HK-2 (cell line): ENCODE measurements at regions not wholly inside any gene's neighbourhood (a gene's known extent, or its start where the extent isn't known, plus 50 kb on each side); places are given as distances from the start of the nearest gene placed in this dataset.

Experiments used
- DNase-seq: peaks from one replicate; pipeline ENCODE4 v3.0.0-alpha.2; 2018; ENCODE audit not compliant: unreplicated experiment

- no peak for DNase-seq
These were observed 305.7 kb upstream of the NRIP1 start for GRCh38 chr21:15370462-15370975.

- DNase-seq, result no peak
These were observed 309.1 kb upstream of the NRIP1 start for GRCh38 chr21:15373941-15374340.

- no peak for DNase-seq
These were observed 315.0 kb upstream of the NRIP1 start for GRCh38 chr21:15379776-15380175.

- no peak for DNase-seq
These were observed 318.8 kb upstream of the NRIP1 start for GRCh38 chr21:15383588-15383987.

- no peak for DNase-seq
These were observed 325.2 kb upstream of the NRIP1 start for GRCh38 chr21:15390049-15390448.

- DNase-seq, result no peak
These were observed 332.5 kb upstream of the NRIP1 start for GRCh38 chr21:15397258-15397657.

GRCh38 chr21:15400905-15401304 is 328.9 kb upstream of the USP25 start:
- DNase-seq, result no peak

- no peak for DNase-seq
These were observed 328.5 kb upstream of the USP25 start for GRCh38 chr21:15401331-15401730.

- DNase-seq, result no peak
These were observed 324.6 kb upstream of the USP25 start for GRCh38 chr21:15405214-15405613.

- DNase-seq, result no peak
These were observed 323.0 kb upstream of the USP25 start for GRCh38 chr21:15406791-15407190.

- DNase-seq, result no peak
These were observed 322.2 kb upstream of the USP25 start for GRCh38 chr21:15407585-15407984.

- DNase-seq, result no peak
These were observed 321.7 kb upstream of the USP25 start for GRCh38 chr21:15408089-15408488.

- DNase-seq, result no peak
These were observed 320.8 kb upstream of the USP25 start for GRCh38 chr21:15409031-15409430.

- no peak for DNase-seq
These were observed 318.9 kb upstream of the USP25 start for GRCh38 chr21:15410853-15411252.

GRCh38 chr21:15414057-15414456 is 315.7 kb upstream of the USP25 start:
- DNase-seq, result no peak

- DNase-seq, result no peak
These were observed 314.1 kb upstream of the USP25 start for GRCh38 chr21:15415541-15416261.

GRCh38 chr21:15421441-15421881 is 308.3 kb upstream of the USP25 start:
- DNase-seq, result no peak

GRCh38 chr21:15421947-15422346 is 307.8 kb upstream of the USP25 start:
- no peak for DNase-seq

- DNase-seq, result no peak
These were observed 307.0 kb upstream of the USP25 start for GRCh38 chr21:15422783-15423182.

GRCh38 chr21:15423676-15424445 is 305.9 kb upstream of the USP25 start:
- no peak for DNase-seq

- no peak for DNase-seq
These were observed 304.7 kb upstream of the USP25 start for GRCh38 chr21:15425049-15425448.

- no peak for DNase-seq
These were observed 299.8 kb upstream of the USP25 start for GRCh38 chr21:15430023-15430422.

- DNase-seq, result no peak
These were observed 299.2 kb upstream of the USP25 start for GRCh38 chr21:15430577-15430976.
